Suprapubic skin (tissue), 4 donors: ENCODE measurements at regions not wholly inside any gene's neighbourhood (a gene's known extent, or its start where the extent isn't known, plus 50 kb on each side); places are given as distances from the start of the nearest gene placed in this dataset.

Experiments
- CTCF ChIP-seq, 2 donors: fragments of 200-600 bp in 1 of 2; fragments of 450-650 bp in 1 of 2; sonication (generic) in 1 of 2; IDR thresholded peaks; one replicate each; pipeline ENCODE4 v1.5.1; 2016 to 2019; ENCODE audit warnings: antibody characterized with exemption in 2 of 2, mild to moderate bottlenecking in 1 of 2, moderate library complexity in 1 of 2
- EP300 ChIP-seq: sonication (generic); formaldehyde crosslinking; IDR thresholded peaks from one replicate; pipeline ENCODE4 v1.6.1; 2017; ENCODE audit warnings: antibody characterized with exemption
- POLR2A ChIP-seq, 2 donors: fragments of 450-650 bp; IDR thresholded peaks; one replicate each; pipeline ENCODE4 v1.6.1; 2017; ENCODE audit warnings: antibody characterized with exemption in 2 of 2, mild to moderate bottlenecking in 2 of 2, moderate library complexity in 2 of 2
- POLR2AphosphoS5 ChIP-seq, 3 donors: sonication (generic); formaldehyde crosslinking; IDR thresholded peaks; one replicate each; pipeline ENCODE4 v1.6.1; 2017; ENCODE audit warnings: antibody characterized with exemption in 3 of 3

GRCh38 chr2:9763356-9764152 lies 79.7 kb upstream of the TAF1B start:
- no peak for TF ChIP-seq CTCF (IDR thresholded peaks at IDR 0.05)
- TF ChIP-seq POLR2A (IDR thresholded peaks at IDR 0.05), result no peak
- TF ChIP-seq POLR2AphosphoS5 (IDR thresholded peaks at IDR 0.05), result no peak
- no peak for TF ChIP-seq EP300
